Stimulated activated effector memory CD8-positive, alpha-beta T cell treated with anti-CD3 and anti-CD28 coated beads, Interleukin-12 subunit alpha, Interleukin-12 subunit beta, amount 100 ng/mL, for 72 hours (primary cell): ENCODE measurements at regions not wholly inside any gene's neighbourhood (a gene's known extent, or its start where the extent isn't known, plus 50 kb on each side); places are given as distances from the start of the nearest gene placed in this dataset.

Experiments
- ATAC-seq: fragments of 150-1000 bp; cut with Tn5 transposase; 2 replicates; pipeline ENCODE4 v1.10.0; 2021
- DNase-seq, 2 donors: peaks; one replicate each; pipeline ENCODE4 v3.0.0; 2021 to 2022; ENCODE audit warnings: low spot score in 2 of 2
- H3K27ac Mint-ChIP-seq: one replicate; pipeline ENCODE4 v1.8.0; 2022; ENCODE audit warnings: mild to moderate bottlenecking, mixed read lengths
- H3K36me3 Mint-ChIP-seq: one replicate; pipeline ENCODE4 v1.8.0; 2022; ENCODE audit warnings: mild to moderate bottlenecking, mixed read lengths
- H3K4me1 Mint-ChIP-seq: one replicate; pipeline ENCODE4 v1.8.0; 2022; ENCODE audit warnings: mixed read lengths
- H3K4me3 Mint-ChIP-seq: one replicate; pipeline ENCODE4 v1.8.0; 2022; ENCODE audit warnings: mild to moderate bottlenecking, mixed read lengths
- H3K9me3 Mint-ChIP-seq: one replicate; pipeline ENCODE4 v1.8.0; 2022; ENCODE audit warnings: mixed read lengths

GRCh38 chr7:41103331-41103730 lies 599.6 kb downstream of the INHBA start:
- Mint-ChIP-seq H3K9me3 (peaks cover 20% of the 10 kb centered on the region), H3K36me3 (no peaks in the 10 kb centered on the region), H3K4me3 (no peak overlapping the region), H3K4me1 (no peaks in the 10 kb centered on the region), H3K27ac (no peak overlapping the region)
- ATAC-seq (no peak), DNase-seq (no peak)

DNA sequence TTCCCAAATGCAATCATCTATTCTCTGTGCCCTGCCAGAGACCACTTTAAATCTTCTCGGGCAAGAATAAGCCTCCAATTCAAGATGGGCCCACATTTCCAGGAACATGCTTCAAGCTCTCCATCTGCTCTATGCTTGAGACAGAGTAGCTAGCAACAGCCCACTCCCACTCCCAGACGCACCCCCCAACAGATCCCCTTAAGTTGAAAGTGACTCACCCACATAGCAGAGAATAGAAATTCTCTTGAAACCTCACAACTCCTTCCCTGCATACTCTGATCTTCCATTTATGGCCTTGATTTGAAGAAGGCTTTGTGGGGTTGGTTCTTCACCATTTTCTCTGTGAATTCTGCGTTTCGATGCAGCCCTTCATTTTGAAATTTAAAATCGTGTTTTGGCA lies 604.0 kb downstream of the INHBA start:
- DNase-seq (no peak), ATAC-seq (no peak)
- H3K36me3 Mint-ChIP-seq: no peaks in the 10 kb centered on the region
- no peak overlapping the region for H3K4me3 Mint-ChIP-seq
- no peak overlapping the region for H3K27ac Mint-ChIP-seq
- H3K9me3 Mint-ChIP-seq: peaks cover 15% of the 10 kb centered on the region
- no peaks in the 10 kb centered on the region for H3K4me1 Mint-ChIP-seq

- Mint-ChIP-seq H3K9me3 (peaks cover 15% of the 10 kb centered on the region), H3K4me1 (no peaks in the 10 kb centered on the region), H3K4me3 (no peak overlapping the region), H3K27ac (no peak overlapping the region), H3K36me3 (no peaks in the 10 kb centered on the region)
- DNase-seq: no peak
- ATAC-seq: no peak
These were observed 604.5 kb downstream of the INHBA start for GRCh38 chr7:41098402-41098801.

DNA sequence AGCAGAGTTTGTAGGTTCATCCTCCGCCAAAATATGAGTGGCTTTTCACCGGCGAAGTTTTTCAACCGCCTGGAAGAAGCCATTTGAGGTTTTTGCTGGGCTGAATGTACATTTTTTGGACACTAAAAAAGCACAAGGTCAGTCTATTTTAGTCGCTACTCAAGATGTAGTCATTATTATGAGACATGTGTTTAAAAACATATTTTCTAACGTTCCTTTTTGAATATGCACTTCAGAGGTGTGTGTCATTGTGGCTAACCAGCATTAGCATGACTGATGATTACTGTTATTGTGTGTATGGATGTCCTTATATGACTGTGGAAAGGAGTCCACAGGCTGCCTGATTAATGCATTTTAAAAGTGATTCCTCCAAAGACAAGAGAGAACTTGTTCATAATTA lies 605.4 kb downstream of the INHBA start:
- no peak for DNase-seq
- no peak overlapping the region for H3K27ac Mint-ChIP-seq

DNA sequence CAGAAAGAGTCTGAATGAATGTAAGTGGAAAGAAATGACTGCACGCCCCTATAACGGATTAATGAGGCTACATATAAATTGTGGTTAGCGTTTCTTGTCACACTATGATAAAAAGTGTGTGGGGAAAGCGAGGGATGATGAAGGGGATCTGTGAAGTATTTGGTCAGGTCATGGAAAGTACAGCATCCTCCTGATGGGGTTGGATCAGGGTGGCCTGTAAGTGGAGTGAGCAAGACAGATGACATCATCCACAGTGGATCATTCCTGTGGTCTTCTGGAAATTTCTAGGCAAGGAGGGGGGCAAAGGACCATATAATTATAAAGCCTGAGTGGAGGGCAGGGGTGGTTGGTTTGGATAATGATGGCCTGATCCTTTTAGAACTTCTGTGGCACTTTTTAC lies 606.0 kb downstream of the INHBA start:
- no peaks in the 10 kb centered on the region for H3K4me1 Mint-ChIP-seq
- H3K9me3 Mint-ChIP-seq: peaks cover 22% of the 10 kb centered on the region
- no peak overlapping the region for H3K4me3 Mint-ChIP-seq
- H3K27ac Mint-ChIP-seq: no peak overlapping the region
- DNase-seq (no peak), ATAC-seq (no peak)
- no peaks in the 10 kb centered on the region for H3K36me3 Mint-ChIP-seq

More for the DNA sequence above, 605.4 kb downstream of the INHBA start:
- Mint-ChIP-seq H3K9me3 (peaks cover 19% of the 10 kb centered on the region), H3K4me1 (no peaks in the 10 kb centered on the region), H3K36me3 (no peaks in the 10 kb centered on the region), H3K4me3 (no peak overlapping the region)
- ATAC-seq: no peak

DNA sequence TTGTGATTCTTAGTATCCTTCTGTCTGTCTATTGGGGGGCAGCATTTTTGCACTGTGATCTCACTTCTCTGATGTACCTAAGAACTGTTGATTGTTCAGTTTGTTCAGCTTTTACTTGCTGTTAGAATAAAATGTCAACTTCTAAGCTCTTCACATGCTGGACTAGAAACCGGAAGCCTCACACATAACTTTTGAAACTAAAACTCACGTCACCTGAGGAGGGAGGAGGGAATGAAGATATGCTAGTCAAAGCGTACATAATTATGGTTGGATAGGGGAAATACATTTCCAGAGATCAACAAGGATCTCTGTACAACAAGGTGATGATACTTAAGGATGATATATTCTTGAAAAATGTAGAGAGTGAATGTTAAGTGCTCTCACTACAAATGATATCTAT lies 609.7 kb downstream of the INHBA start:
- no peak for DNase-seq
- no peak for ATAC-seq
- Mint-ChIP-seq H3K36me3 (no peaks in the 10 kb centered on the region), H3K27ac (no peak overlapping the region), H3K4me3 (no peak overlapping the region), H3K4me1 (no peaks in the 10 kb centered on the region), H3K9me3 (peaks cover 19% of the 10 kb centered on the region)

GRCh38 chr7:41085244-41085643 lies 617.6 kb downstream of the INHBA start:
- Mint-ChIP-seq H3K9me3 (peaks cover 13% of the 10 kb centered on the region), H3K4me1 (no peaks in the 10 kb centered on the region), H3K27ac (no peak overlapping the region), H3K4me3 (no peak overlapping the region), H3K36me3 (no peaks in the 10 kb centered on the region)
- ATAC-seq: no peak
- no peak for DNase-seq

DNA sequence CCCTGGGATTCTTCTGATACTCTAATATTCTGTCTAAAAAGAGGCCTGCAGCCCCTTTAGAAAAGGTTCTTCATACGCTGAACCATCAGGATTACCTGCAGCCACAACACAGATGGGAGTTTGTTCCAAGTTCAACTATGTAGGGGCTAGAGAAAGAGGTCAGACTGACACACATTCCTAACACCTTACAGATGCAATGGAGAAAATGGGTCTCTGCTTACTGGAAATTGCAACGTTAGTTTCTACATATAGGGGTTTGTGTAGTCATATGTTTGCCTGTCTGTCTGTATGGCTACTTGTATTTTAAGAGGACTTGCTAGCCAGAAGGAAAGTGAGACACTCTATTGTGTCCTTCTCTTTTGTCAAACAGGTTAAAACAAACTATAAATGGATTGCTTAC lies 618.5 kb downstream of the INHBA start:
- H3K36me3 Mint-ChIP-seq: no peaks in the 10 kb centered on the region
- ATAC-seq (no peak), DNase-seq (no peak)
- H3K4me3 Mint-ChIP-seq: no peak overlapping the region
- H3K4me1 Mint-ChIP-seq: no peaks in the 10 kb centered on the region
- H3K9me3 Mint-ChIP-seq: peaks cover 8% of the 10 kb centered on the region
- no peak overlapping the region for H3K27ac Mint-ChIP-seq

- Mint-ChIP-seq H3K36me3 (no peaks in the 10 kb centered on the region), H3K27ac (no peak overlapping the region), H3K9me3 (peaks cover 19% of the 10 kb centered on the region), H3K4me3 (no peak overlapping the region), H3K4me1 (no peaks in the 10 kb centered on the region)
- ATAC-seq (no peak), DNase-seq (no peak)
These were observed 633.3 kb downstream of the INHBA start for GRCh38 chr7:41069635-41070034.

- Mint-ChIP-seq H3K4me1 (no peaks in the 10 kb centered on the region), H3K4me3 (no peak overlapping the region)
- no peak for DNase-seq
These were observed 635.3 kb downstream of the INHBA start for GRCh38 chr7:41067576-41067975.

DNA sequence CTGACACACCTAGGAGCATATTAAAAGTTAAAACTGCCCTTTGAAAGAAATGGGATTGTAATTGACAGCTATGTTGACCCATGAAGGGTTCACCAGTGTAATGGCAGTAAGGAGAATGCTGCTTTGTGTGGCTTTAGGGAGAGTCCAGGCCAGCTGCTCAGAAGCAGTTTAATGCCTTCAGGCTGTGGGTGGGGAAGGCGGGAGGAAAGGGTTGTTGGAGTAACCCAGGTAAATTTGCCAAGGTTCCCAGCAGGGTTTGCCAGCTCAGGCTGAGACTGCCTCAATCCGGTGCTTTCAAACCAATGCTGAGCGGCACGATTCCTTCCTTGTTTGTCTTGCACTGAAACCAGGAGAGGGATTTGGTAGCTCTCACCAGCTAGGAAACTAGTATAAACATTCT lies 637.2 kb downstream of the INHBA start:
- H3K4me1 Mint-ChIP-seq: no peaks in the 10 kb centered on the region
- DNase-seq: no peak
- no peak overlapping the region for H3K27ac Mint-ChIP-seq
- peaks cover 14% of the 10 kb centered on the region for H3K9me3 Mint-ChIP-seq
- ATAC-seq: no peak
- H3K4me3 Mint-ChIP-seq: no peak overlapping the region
- no peaks in the 10 kb centered on the region for H3K36me3 Mint-ChIP-seq

More at GRCh38 chr7:41067576-41067975, 635.3 kb downstream of the INHBA start:
- Mint-ChIP-seq H3K36me3 (no peaks in the 10 kb centered on the region), H3K27ac (no peak overlapping the region), H3K9me3 (peaks cover 10% of the 10 kb centered on the region)
- no peak for ATAC-seq

GRCh38 chr7:41063116-41063515 lies 639.8 kb downstream of the INHBA start:
- H3K4me3 Mint-ChIP-seq: no peak overlapping the region

GRCh38 chr7:41060796-41061195 lies 642.1 kb downstream of the INHBA start:
- no peak overlapping the region for H3K4me3 Mint-ChIP-seq
- DNase-seq (no peak), ATAC-seq (no peak)
- H3K9me3 Mint-ChIP-seq: peaks cover 18% of the 10 kb centered on the region
- no peaks in the 10 kb centered on the region for H3K36me3 Mint-ChIP-seq
- H3K4me1 Mint-ChIP-seq: no peaks in the 10 kb centered on the region
- no peak overlapping the region for H3K27ac Mint-ChIP-seq

More at GRCh38 chr7:41063116-41063515, 639.8 kb downstream of the INHBA start:
- no peak for ATAC-seq
- Mint-ChIP-seq H3K4me1 (no peaks in the 10 kb centered on the region), H3K27ac (no peak overlapping the region), H3K9me3 (peaks cover 14% of the 10 kb centered on the region), H3K36me3 (no peaks in the 10 kb centered on the region)
- no peak for DNase-seq

DNA sequence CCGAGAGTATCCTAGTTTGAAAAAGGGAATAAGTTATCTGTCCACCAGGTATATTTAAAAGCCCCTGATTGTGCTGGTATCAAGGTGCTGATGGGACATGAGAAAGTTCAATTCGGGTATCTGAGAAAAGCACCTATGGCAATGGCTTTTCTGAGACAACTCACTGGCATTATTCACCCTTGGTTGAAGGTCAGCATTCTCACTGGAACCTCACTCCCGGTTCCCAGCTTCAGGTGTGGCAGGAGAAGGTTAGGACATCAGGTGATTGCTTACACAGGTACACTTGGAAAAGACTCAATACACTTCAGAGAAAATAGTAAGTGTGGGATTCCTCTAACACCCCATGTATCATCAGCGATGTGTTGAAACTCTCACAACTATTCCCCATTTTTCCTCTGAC lies 643.1 kb downstream of the INHBA start:
- Mint-ChIP-seq H3K4me3 (no peak overlapping the region), H3K4me1 (no peaks in the 10 kb centered on the region), H3K9me3 (peaks cover 11% of the 10 kb centered on the region), H3K36me3 (no peaks in the 10 kb centered on the region), H3K27ac (no peak overlapping the region)
- DNase-seq (no peak), ATAC-seq (no peak)

GRCh38 chr7:41058986-41059741 lies 643.7 kb downstream of the INHBA start:
- DNase-seq (no peak), ATAC-seq (no peak)
- H3K9me3 Mint-ChIP-seq: peaks cover 11% of the 10 kb centered on the region
- H3K4me1 Mint-ChIP-seq: no peaks in the 10 kb centered on the region
- no peak overlapping the region for H3K4me3 Mint-ChIP-seq
- no peaks in the 10 kb centered on the region for H3K36me3 Mint-ChIP-seq
- H3K27ac Mint-ChIP-seq: no peak overlapping the region

- H3K9me3 Mint-ChIP-seq: peaks cover 11% of the 10 kb centered on the region
- H3K27ac Mint-ChIP-seq: no peak overlapping the region
- H3K4me1 Mint-ChIP-seq: no peaks in the 10 kb centered on the region
- ATAC-seq (no peak), DNase-seq (no peak)
- H3K4me3 Mint-ChIP-seq: no peak overlapping the region
- H3K36me3 Mint-ChIP-seq: no peaks in the 10 kb centered on the region
These were observed 647.8 kb downstream of the INHBA start for GRCh38 chr7:41054960-41055661.
